Superior temporal gyrus (tissue), 1 donor: ENCODE measurements at regions not wholly inside any gene's neighbourhood (a gene's known extent, or its start where the extent isn't known, plus 50 kb on each side); places are given as distances from the start of the nearest gene placed in this dataset.

Experiments
- DNase-seq: peaks from one replicate; pipeline ENCODE4 v3.0.0-alpha.2; 2016; ENCODE audit errors: extremely low spot score

GRCh38 chr6:166752928-166753721 lies 126.1 kb upstream of the RPS6KA2 start:
- no peak for DNase-seq

GRCh38 chr6:166752097-166752496 lies 125.0 kb upstream of the RPS6KA2 start:
- DNase-seq, result no peak

GRCh38 chr6:166751051-166751595 lies 124.1 kb upstream of the RPS6KA2 start:
- no peak for DNase-seq

- DNase-seq, result no peak
Observed at GRCh38 chr6:166750108-166750793, 123.2 kb upstream of the RPS6KA2 start.

GRCh38 chr6:166749666-166750065 lies 122.6 kb upstream of the RPS6KA2 start:
- no peak for DNase-seq

GRCh38 chr6:166747644-166748595 lies 120.9 kb upstream of the RPS6KA2 start:
- no peak for DNase-seq

GRCh38 chr6:166745801-166746668 lies 119.0 kb upstream of the RPS6KA2 start:
- no peak for DNase-seq

GRCh38 chr6:166744223-166745134 lies 117.4 kb upstream of the RPS6KA2 start:
- no peak for DNase-seq

GRCh38 chr6:166743406-166744222 lies 116.6 kb upstream of the RPS6KA2 start:
- DNase-seq, result no peak

GRCh38 chr6:166742981-166743380 lies 115.9 kb upstream of the RPS6KA2 start:
- no peak for DNase-seq

GRCh38 chr6:166739976-166740318 lies 112.9 kb upstream of the RPS6KA2 start:
- DNase-seq, result no peak

GRCh38 chr6:166739117-166739975 lies 112.3 kb upstream of the RPS6KA2 start:
- DNase-seq, result no peak

- DNase-seq, result no peak
Observed at GRCh38 chr6:166738386-166739116, 111.5 kb upstream of the RPS6KA2 start.

- no peak for DNase-seq
Observed at GRCh38 chr6:166737261-166737660, 110.2 kb upstream of the RPS6KA2 start.

GRCh38 chr6:166736634-166737033 lies 109.6 kb upstream of the RPS6KA2 start:
- DNase-seq, result no peak

- no peak for DNase-seq
Observed at GRCh38 chr6:166733900-166734299, 106.8 kb upstream of the RPS6KA2 start.

GRCh38 chr6:166729658-166730057 lies 102.6 kb upstream of the RPS6KA2 start:
- DNase-seq, result no peak
